TTC549 (cell line): ENCODE measurements at regions not wholly inside any gene's neighbourhood (a gene's known extent, or its start where the extent isn't known, plus 50 kb on each side); places are given as distances from the start of the nearest gene placed in this dataset.
"Not testable (repeated sequence)": the region's sequence is repeated elsewhere in the genome, so short reads cannot be mapped to it uniquely, and the experiment has no call there.

Source experiments
- FAIRE-seq: peaks from 2 replicates; lab custom pipeline; 2012; peaks lifted over from hg19 to GRCh38; lab: Jason Lieb, UNC

DNA sequence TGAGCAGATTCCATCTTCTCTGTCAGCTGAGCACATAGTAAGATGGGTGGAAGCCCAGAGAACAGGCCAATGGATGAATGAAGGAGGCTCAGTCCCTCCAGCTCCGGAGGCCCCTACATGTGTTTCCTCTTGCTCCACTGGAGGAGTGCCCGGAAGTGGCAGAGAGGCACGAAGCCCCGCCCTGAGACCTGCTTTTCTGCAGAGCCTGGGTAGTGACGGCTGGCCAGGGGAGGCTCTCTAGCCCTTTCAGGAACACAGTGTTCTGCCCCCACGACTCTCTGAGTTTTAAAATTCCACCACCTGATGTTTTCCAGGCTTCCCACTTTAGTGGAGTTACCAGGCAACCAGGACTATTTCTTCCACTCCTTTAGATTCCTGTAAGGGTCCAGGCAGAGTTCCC is 149.4 kb upstream of the SLC6A11 start:
- no peak for FAIRE-seq

- FAIRE-seq = no peak
Measured at GRCh38 chr3:10667269-10667668, 148.8 kb upstream of the SLC6A11 start.

DNA sequence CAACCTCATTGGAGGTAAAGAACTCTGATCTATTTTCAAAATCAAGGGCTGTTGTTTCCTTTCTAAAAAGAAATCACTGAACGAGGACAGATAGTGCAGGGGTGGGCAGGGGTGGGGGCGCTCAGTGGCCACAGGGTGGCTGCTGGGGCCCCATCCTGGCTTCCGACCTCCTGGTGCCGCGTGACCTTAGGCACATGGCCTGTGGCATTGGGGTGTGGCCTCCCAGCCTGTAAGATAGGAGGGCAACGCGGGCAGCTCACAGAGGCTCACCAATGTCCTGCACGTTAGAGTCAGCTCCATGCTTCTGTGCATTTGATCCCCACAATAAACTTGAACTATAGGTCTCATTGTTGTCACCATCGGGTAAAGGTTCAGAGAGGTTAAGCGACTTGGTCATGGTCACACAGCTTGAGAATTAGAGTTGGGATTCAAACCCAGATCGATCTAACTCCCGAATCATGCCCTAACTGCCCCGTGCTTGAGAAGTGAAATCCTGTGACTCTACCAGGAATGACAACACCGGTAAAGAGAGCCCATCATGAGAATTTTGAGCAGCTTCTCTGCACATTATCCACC is 148.0 kb upstream of the SLC6A11 start:
- no peak for FAIRE-seq

DNA sequence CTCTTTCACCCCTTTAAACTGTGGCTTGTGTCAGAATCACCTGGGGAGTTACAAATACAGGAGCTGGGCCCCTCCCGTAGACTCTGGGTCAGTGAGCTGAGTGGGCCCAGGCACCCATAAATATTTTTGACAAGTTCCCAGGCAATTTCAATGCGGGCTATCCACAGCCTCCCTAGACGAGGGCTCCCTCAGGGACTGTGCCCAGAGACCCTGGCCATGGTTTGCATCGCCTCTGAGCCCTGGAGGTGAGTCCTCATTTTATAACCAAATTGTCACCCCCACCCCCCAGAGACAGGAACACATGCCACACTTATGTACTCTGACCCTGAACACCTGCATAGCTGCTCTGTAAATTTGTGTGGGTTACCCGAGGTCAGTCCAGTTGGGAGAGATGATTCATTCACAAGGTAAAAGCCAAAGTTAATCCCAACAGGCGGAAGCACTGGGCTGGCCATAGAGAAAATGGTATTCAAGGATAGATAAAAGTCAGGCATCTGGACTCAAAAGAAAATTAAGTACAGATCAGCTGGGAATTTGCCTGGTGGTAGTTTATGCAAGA is 146.5 kb upstream of the SLC6A11 start:
- no peak for FAIRE-seq

DNA sequence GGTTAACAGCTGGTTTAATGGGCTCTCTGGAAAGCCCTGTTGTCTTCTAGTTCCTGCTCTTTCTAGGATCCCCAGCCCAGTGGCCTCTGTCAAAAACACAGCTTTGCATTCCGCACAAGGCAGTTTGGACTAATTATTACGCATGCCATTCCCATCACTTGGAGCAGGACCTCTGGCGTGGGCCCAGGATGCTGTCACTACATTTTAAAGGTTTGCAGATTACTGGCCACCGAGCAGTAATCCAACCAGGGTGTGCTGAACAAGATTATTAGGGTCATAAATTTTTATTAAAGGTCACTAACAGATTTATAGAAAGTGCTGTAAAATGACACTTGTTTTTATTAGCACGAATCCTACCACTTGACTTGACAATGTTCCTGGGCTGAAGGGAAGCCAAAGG is 143.6 kb upstream of the SLC6A11 start:
- FAIRE-seq = no peak

DNA sequence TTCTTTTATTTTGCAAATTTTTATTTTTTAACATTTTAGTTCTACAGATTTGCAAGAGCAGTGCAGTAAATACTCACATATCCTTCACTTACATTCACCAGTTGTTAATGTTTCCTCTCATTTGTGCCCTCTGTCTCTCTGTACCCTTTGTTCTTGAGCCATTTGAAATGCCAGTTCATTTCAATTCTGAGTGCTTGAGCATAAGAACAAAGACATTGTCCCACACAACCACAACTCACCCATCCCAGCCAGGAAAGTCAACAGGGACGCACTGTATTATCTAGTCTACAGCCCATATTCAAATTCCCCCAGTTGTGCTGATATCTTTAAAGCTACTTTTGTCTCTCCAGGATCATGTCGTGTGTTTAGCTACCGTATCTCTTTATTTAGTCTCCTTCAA is 141.4 kb upstream of the SLC6A11 start:
- no peak for FAIRE-seq

- FAIRE-seq = no peak
Measured at GRCh38 chr3:10676905-10677304, 139.1 kb upstream of the SLC6A11 start.

GRCh38 chr3:10678796-10679376 is 137.1 kb upstream of the SLC6A11 start:
- no peak for FAIRE-seq

DNA sequence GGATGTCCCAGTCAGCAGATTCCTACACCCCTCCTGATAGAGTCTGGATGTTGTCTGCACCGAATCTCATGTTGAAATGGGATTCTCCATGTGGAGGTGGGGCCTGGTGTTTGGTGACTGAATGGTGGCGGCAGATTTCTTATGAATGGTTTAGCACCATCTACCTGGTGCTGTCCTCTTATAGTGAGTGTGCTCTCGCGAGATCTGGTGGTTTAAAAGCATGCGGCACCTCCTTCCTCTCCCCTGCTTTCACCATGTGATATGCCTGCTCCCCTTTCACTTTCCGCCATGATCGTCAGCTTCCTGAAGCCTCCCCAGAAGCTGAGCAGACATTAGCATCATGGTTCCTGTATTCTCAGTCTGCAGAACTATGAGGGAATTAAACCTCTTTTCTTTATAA is 135.2 kb upstream of the SLC6A11 start:
- no peak for FAIRE-seq

GRCh38 chr3:10682692-10683091 is 133.3 kb upstream of the SLC6A11 start:
- FAIRE-seq = no peak

GRCh38 chr3:10683106-10683505 is 132.9 kb upstream of the SLC6A11 start:
- FAIRE-seq = no peak

GRCh38 chr3:10688126-10688525 is 127.9 kb upstream of the SLC6A11 start:
- no peak for FAIRE-seq

DNA sequence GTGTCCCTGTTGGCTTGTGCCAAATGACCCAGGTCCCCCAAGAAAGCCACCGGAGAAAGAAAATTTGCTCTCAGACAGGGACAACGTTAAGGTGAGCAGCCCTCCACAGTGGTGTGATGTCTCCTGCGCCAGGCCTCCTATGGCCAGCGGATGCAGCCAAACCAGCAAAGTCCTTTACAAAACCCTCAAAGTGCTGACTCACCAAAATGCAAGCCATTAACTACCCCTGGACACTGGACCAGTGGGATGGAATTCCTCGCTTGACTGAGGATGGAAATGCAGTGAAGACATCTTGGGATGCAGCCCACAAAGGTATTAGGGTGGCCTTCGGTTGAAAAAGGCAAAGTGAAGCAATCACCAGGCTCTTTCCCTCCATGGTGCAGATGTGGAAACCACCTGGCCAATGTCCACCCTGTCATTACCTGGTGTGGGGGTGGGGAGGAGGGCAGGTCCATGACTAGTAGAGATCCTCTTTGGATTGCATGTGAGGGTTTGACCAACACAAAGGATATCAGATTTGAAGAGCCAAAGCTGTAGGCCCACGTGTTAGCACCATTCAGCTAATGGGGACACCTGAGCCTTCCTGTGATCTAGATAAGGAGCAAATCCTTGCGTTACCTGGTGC is 127.4 kb upstream of the SLC6A11 start:
- FAIRE-seq = no peak

- FAIRE-seq = no peak
Measured at GRCh38 chr3:10692039-10692622, 123.9 kb upstream of the SLC6A11 start.

GRCh38 chr3:10693457-10693856 is 122.6 kb upstream of the SLC6A11 start:
- FAIRE-seq = no peak

DNA sequence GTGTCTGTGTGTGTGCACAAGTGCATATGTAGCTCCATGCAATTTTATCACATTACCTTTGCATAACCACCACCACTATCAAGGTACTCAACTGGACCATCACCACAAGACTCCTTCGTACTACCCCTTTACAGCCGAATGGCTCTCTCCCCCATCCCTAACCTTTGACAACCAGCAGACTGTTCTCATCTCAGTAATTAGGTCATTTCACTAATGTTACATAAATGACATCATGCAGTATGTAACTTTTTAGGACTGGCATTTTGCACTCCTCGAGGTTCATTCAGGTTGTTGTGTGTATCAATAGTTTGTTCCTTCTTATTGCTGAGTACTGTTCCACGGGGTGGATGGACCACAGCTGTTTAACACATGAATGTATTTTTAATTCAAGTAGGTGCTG is 121.8 kb upstream of the SLC6A11 start:
- no peak for FAIRE-seq

GRCh38 chr3:10695186-10695585 is 120.8 kb upstream of the SLC6A11 start:
- not testable (repeated sequence) for FAIRE-seq

GRCh38 chr3:10695595-10696285 is 120.3 kb upstream of the SLC6A11 start:
- FAIRE-seq = no peak

DNA sequence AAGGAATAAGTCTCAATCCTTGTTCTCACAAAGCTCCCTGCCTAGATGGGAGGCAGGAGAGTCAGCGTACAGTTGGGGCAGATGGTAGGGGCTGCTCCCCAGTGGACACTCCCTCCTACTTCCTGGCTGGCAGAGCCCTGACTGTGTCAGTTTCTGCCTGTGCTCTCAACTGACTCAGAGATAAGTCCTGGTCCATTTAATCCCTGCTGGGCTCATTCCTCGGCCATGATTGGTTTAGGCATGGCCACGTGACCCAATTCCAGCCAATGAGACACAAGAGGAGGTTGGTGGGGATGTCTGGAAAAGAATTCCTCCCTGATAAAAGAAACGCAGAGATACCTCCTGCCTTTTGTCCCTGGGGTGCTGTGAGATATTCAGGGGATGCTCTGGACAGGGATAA is 118.1 kb upstream of the SLC6A11 start:
- no peak for FAIRE-seq

DNA sequence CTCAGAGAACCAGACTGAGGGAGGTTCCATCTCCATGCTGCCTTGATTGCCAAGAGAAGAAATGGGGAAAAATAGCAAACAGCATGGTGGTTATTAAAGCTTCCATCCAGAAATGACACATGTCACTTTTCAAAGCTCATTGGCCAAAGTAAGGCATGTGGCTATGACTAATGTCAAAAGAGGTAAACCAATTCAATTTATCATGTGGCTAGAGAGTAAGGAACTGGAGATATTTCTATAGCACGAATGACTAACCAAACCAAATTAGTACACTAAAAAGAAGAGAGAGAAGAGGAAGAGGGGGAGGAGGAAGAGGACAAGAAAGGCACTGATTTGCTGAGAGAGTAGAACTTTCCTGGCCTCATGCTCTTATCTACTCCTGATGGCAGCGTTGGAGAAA is 115.2 kb upstream of the SLC6A11 start:
- FAIRE-seq = no peak

DNA sequence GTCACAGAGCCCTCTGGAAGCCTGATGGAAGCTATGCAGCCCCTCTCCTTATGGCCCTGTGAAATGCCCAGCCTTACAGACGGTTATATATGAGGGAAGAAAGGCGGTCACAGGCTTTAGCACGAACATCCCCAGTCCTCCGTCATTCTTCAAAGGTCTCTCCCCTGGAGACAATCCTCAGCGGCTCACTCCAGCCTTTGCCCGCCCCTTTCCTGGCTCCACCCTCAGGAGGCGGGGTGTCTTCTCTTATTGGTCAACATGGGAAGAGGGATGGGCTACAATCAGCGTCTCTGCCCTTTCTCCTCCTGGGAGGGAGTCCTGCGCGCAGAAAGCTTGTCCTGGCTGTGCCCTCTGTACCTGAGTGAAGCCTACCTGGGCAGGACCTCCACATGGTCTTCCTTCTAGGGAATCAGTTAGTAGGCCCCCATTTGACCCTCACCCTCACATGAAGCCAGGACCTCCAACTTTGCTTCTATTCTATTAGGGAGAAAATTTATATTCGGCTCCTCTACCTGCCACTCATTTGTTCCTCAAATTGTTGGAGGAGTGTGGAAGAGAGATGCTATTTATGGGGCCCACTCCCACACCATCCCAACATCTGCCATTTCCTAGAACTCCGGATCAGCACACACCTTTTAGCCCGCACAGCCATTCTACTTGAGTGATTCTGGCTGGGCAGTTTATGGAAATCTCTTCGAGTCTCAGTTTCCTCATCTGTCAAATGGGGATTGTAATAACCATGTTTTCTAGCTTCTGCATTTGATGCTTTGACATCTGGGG is 112.9 kb upstream of the SLC6A11 start:
- no peak for FAIRE-seq

DNA sequence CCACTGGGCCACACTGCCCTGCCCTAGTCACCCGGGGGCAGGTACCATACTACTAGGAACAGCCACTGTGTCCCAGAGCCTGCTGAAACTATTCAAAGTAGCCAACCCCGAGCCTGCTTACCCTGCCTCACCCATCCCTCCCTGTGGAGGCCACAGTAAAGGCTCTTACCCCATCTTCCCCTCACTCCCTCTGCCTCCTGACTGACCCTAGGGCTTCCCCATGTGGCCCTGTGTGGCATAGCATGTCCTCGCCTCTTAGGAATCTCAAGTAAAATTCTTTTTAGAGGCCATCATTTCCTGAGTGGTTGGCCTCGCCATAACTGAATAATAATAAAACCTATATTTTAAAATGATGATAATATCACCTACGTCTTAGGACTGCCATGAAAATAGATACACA is 112.2 kb upstream of the SLC6A11 start:
- no peak for FAIRE-seq
